Ovary (tissue), 3 donors: ENCODE measurements at regions not wholly inside any gene's neighbourhood (a gene's known extent, or its start where the extent isn't known, plus 50 kb on each side); places are given as distances from the start of the nearest gene placed in this dataset.

Source experiments
- EP300 ChIP-seq: sonication (generic); formaldehyde crosslinking; IDR thresholded peaks from one replicate; pipeline ENCODE4 v1.6.1; 2017; ENCODE audit warnings: antibody characterized with exemption
- POLR2A ChIP-seq: fragments of 450-650 bp; IDR thresholded peaks from one replicate; pipeline ENCODE4 v1.6.1; 2017; ENCODE audit warnings: antibody characterized with exemption, mild to moderate bottlenecking, moderate library complexity
- TF ChIP-seq, protein P1 (sequence below), 3 donors: fragments of 450-650 bp in 2 of 3; fragments of 200-600 bp in 1 of 3; IDR thresholded peaks; one replicate each; pipeline versions ENCODE4 v1.5.1 to v1.8.0; 2016 to 2022; ENCODE audit warnings: antibody characterized with exemption in 3 of 3, mild to moderate bottlenecking in 1 of 3
- donor health status: DM: no; HTN: no; CAD: no.

DNA sequence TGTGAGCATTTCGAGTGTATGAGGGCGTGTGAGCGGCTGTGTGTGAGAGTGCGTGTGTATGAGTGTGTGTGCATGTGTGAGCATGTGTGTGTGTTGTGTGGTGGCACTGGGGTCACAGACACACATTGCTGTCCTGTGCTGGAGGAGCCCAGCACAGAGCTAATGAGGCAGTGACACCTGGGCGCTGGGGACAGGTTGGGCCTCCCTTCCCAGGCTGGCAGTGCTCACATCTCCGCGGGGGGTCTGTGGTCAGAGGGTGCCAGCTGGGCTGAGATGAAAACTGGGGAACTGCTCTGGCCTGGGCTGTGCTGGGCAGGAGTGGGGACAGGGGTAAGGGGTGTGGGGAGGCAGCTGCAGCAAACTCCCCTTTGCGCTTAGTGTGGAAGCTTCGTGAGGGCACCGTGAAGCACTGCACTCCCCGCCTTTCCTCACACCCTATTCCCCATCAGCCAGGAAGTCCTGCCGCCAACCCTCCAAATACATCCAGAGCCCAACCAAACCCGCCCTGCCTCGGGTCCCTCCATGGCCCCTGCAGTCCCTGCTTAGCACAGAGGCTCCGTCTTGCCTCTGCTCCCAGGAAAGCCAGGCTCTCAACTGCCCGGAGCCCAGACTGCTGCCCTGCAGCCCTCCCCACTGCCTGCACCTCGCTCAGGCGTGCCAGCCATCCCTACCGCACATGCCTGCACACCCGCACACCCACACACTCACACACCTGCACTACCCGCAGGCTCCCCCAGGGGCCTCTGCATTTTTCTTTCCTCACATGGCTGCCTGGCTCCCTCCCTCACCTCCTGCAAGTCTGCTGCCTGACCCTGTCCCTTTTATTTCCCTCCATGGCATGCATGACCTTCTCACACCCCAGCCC lies 62.0 kb upstream of the THY1 start:
- TF ChIP-seq, protein P1, sequence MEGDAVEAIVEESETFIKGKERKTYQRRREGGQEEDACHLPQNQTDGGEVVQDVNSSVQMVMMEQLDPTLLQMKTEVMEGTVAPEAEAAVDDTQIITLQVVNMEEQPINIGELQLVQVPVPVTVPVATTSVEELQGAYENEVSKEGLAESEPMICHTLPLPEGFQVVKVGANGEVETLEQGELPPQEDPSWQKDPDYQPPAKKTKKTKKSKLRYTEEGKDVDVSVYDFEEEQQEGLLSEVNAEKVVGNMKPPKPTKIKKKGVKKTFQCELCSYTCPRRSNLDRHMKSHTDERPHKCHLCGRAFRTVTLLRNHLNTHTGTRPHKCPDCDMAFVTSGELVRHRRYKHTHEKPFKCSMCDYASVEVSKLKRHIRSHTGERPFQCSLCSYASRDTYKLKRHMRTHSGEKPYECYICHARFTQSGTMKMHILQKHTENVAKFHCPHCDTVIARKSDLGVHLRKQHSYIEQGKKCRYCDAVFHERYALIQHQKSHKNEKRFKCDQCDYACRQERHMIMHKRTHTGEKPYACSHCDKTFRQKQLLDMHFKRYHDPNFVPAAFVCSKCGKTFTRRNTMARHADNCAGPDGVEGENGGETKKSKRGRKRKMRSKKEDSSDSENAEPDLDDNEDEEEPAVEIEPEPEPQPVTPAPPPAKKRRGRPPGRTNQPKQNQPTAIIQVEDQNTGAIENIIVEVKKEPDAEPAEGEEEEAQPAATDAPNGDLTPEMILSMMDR (IDR thresholded peaks at IDR 0.05) = no peak
- TF ChIP-seq POLR2A = no peak
- TF ChIP-seq EP300 = no peak
